ENCODE measurements at regions not wholly inside any gene's neighbourhood (a gene's known extent, or its start where the extent isn't known, plus 50 kb on each side); places are given as distances from the start of the nearest gene placed in this dataset.

DNA sequence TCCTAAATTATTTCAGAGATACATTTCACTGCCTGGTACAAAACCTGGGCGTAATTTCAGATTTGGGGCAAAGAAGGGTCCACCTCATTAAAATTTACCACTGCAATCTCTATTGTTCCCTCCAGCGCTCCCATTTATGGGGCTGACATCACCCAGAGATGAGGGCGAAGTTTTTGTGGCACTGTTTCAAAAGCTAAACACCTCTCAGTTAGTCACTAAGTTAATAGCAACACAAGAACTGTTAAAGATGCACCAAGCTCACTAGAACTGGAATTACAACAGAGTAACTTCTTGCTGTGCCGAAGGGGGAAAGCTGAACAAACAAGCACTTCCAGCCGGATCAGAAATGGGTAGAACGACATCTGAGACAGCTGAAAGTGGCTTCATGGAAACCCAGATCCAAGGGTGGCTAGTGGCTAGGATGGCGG, 179.4 kb downstream of the GATA3 start:
- Histone ChIP-seq H3K4me3 (ENCODE audit: low read length) (no peak overlapping the region), H3K4me1 (ENCODE audit: insufficient read depth, low read length) (peaks cover 9% of the 10 kb centered on the region), H3K9me3 (ENCODE audit: low read depth, low read length) (no peaks in the 10 kb centered on the region), H3K27me3 (ENCODE audit: insufficient read depth, low read length) (no peaks in the 10 kb centered on the region)

DNA sequence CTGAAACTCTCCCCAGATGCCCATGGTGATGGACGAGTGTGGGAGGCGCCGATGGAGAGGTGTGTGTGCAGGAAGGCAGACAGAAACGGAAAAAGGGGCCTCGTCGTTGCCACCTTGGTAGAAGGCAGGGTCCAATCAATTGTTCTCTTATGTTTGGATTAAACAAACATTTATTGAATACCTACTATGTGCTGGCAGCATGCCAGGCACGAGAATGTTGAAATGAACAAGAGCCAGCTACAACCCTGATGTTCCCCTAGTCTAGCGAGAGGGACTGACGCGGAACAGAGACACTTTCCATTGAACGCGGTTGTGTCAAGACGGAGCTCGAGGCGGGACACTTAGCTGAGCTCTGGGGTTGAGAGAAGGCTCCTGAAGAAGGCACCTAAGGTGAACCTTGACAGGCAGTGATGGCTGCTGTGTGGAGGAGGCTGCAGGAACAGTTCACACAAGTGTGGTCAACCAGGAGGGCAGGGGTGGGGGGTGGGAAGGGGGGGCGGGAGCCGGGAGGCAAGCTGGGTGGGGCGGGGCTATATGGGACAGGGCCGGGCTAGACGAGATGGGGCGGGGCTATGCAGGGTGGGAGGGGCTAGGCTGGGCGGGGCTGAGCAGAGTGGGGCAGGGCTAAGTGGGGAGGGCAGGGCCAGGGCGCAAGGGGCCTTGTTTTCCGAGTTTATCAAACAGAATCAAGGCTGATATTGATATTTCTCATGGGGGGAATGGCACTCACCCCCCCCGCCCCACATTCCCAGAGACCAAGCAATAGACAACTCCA, 181.0 kb downstream of the GATA3 start:
- Histone ChIP-seq H3K4me1 (ENCODE audit: insufficient read depth, low read length) (peaks cover 16% of the 10 kb centered on the region), H3K27me3 (ENCODE audit: insufficient read depth, low read length) (no peaks in the 10 kb centered on the region), H3K4me3 (ENCODE audit: low read length) (no peak overlapping the region), H3K9me3 (ENCODE audit: low read depth, low read length) (no peaks in the 10 kb centered on the region)

DNA sequence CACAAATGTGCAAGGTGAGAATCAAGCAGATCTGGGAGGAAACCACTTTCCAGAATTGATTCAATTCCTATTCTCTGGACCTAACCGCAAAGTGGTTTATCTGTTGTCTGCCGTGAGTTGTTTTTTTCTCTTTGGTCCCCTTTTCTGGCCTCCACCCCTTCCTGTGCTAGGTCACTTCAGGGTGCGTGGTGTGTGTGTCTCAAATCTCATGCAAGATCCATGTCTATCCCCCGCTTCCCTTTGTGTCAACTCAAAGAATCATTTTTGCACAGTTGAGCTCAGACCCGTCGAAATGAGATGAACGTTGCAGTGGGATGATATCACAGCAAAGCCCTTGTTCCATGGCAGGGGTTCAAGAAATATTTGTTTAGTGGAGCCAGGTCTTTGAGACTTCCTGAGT, 184.5 kb downstream of the GATA3 start:
- Histone ChIP-seq H3K27me3 (ENCODE audit: insufficient read depth, low read length) (no peaks in the 10 kb centered on the region), H3K4me3 (ENCODE audit: low read length) (no peak overlapping the region), H3K4me1 (ENCODE audit: insufficient read depth, low read length) (peaks cover 16% of the 10 kb centered on the region), H3K9me3 (ENCODE audit: low read depth, low read length) (no peaks in the 10 kb centered on the region)

DNA sequence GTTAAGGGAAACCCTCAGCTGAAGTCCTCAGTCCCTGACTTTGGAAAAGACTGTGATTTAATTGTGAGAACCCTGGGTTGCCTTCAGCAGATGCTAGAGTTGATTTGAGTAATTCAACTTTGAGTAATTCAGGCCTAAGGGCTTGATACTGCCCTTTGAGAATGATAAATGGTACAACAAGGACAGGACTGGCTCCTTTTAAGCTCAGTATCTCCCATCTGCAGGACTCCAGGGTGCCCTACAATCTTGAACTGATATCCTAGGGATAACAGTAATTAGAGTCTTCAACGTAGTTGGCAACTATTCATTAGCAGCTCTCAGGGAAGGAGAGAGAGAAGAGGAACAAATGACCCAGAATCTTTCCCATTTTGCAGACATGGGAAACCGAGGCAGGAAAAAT, 186.4 kb downstream of the GATA3 start:
- Histone ChIP-seq H3K9me3 (ENCODE audit: low read depth, low read length) (no peaks in the 10 kb centered on the region), H3K27me3 (ENCODE audit: insufficient read depth, low read length) (no peaks in the 10 kb centered on the region), H3K4me3 (ENCODE audit: low read length) (no peak overlapping the region), H3K4me1 (ENCODE audit: insufficient read depth, low read length) (peaks cover 27% of the 10 kb centered on the region)

DNA sequence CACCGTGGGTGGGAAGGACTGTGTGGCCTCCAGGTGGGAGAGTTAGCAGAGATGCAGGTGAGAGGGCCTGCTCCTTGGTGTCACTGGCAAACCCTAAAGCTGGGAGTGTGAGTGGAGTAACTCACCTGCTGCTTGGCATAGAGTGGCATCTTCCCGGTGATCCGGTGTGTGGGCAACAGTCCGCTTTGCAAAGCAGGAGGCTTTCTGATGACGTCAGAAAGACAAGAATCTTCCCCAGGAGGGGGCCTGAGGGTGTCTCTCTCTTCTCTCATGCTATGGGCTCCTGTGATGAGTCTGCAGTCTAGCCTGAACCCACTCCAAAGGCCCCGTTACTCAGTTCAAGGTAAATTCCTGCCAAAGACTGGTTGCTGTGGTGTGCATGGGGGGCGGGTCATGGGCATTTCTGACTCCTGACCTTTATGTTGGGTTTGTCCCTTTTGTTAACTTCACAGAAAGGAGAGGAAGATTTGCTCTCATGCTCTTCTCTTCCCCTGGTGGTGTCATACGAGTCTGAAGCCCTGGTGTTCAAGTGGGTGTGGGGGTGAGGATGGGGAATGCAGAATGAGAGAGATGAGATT, 187.9 kb downstream of the GATA3 start:
- Histone ChIP-seq H3K27me3 (ENCODE audit: insufficient read depth, low read length) (no peaks in the 10 kb centered on the region), H3K4me3 (ENCODE audit: low read length) (no peak overlapping the region), H3K4me1 (ENCODE audit: insufficient read depth, low read length) (peaks cover 32% of the 10 kb centered on the region), H3K9me3 (ENCODE audit: low read depth, low read length) (no peaks in the 10 kb centered on the region)

DNA sequence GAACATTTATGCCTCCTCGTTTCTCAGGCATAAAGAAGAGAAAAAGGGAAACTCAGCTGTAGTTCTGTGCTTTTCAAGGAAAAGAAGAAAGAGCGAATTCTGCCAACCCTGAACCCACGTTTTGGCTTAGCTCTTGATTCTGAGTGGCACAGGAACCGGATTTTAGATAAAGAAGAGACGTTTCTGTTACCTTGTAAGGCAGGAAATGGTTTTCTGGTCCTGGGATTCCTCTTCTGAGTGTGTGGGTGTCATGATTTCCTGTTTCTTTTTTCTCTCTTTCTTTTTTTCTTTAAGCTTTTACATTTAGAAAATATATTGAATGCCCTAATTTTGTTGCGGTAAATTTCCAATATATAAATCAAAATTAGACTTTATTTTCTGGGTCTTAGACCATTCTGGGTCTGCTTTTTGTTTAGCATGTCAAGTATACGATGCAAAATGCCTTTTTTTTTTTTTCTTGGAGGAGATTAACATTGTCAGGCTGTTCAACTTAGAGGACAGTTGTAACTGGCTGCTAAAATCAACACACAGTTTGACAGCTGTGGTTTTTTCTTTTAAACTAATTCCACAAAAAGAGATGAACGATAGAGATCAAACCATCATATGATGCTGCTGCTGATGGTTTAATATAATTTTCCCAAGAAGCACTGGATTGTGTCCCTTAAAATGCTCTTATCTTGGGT, 190.8 kb downstream of the GATA3 start:
- Histone ChIP-seq H3K27me3 (ENCODE audit: insufficient read depth, low read length) (no peaks in the 10 kb centered on the region), H3K9me3 (ENCODE audit: low read depth, low read length) (no peaks in the 10 kb centered on the region), H3K4me1 (ENCODE audit: insufficient read depth, low read length) (peaks cover 16% of the 10 kb centered on the region), H3K4me3 (ENCODE audit: low read length) (no peak overlapping the region)

DNA sequence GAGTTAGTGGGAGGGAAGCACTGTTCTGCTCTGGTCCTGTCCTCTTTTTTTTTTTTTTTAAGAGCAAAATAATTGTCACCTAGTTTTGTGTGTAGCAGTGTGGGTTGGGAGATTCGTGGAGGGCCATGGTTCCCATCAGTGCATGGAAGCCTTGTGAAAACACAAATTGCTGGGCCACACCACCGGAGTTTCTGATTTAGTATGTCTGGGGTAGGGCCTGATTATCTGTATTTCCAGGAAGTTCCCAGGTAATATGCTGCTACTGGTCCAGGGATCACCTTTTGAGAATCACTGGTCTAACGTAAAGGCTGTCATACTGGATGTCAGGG, 191.3 kb downstream of the GATA3 start:
- Histone ChIP-seq H3K4me1 (ENCODE audit: insufficient read depth, low read length) (peaks cover 16% of the 10 kb centered on the region), H3K4me3 (ENCODE audit: low read length) (no peak overlapping the region), H3K27me3 (ENCODE audit: insufficient read depth, low read length) (no peaks in the 10 kb centered on the region), H3K9me3 (ENCODE audit: low read depth, low read length) (no peaks in the 10 kb centered on the region)

DNA sequence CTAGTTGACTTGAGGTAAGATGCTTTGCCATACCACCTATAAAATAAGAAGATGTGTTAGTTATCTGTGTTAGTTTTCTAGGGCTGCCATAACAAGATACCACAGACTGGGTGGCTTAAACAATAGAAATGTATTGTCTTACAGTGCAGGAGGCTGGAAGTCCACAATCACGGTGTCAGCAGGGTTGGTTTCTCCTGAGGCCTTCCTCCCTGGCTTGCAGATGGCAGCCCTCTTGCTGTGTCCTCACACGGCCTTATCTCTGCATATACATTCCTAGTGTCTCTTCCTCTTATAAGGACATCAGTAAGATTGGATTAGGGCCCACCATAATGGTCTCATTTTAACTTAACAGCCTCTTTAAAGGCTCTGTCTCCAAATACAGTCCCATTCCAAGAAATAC, 192.1 kb downstream of the GATA3 start:
- H3K4me3 ChIP-seq (ENCODE audit: low read length): no peak overlapping the region
- peaks cover 16% of the 10 kb centered on the region for H3K4me1 ChIP-seq (ENCODE audit: insufficient read depth, low read length)
- no peaks in the 10 kb centered on the region for H3K27me3 ChIP-seq (ENCODE audit: insufficient read depth, low read length)
- no peaks in the 10 kb centered on the region for H3K9me3 ChIP-seq (ENCODE audit: low read depth, low read length)

DNA sequence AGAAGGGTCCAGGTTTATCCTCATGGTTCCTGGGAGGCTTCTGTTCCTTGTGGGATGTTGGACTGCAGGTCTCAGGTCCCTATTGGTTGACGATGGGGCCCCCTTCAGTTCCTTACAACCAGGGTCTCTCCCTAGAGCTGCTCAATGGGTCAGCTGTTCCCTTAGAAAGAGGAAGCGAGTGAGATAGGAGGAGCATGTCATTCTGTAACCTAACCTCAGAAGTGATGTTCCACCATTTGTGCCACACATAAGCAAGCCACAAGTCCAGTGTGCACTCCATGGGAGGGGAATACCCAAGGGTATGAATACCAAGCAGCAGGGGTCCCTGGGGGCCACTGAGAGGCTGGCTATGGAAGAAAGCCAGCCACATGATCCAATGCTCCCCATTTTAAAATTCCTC, 192.7 kb downstream of the GATA3 start:
- Histone ChIP-seq H3K27me3 (ENCODE audit: insufficient read depth, low read length) (no peaks in the 10 kb centered on the region), H3K9me3 (ENCODE audit: low read depth, low read length) (no peaks in the 10 kb centered on the region), H3K4me1 (ENCODE audit: insufficient read depth, low read length) (peaks cover 16% of the 10 kb centered on the region), H3K4me3 (ENCODE audit: low read length) (no peak overlapping the region)

DNA sequence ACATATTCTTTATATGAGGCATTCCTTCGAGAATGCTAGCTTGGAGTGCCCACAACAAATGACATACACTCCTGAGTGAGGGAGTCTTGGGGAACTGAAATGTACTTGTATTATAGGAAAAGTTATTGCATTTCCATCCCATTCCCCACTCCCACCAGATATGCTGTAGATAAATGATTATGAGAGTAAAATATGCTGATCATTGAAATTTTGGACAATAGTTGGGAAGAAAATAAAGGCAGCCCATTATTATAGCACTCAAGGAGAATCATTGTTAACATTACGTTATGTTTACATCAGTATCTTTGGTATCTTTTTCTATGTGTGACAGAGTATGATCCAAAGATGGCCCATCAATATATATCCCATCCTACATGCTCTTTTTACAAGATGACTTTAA, 194.4 kb downstream of the GATA3 start:
- Histone ChIP-seq H3K4me1 (ENCODE audit: insufficient read depth, low read length) (peaks cover 16% of the 10 kb centered on the region), H3K9me3 (ENCODE audit: low read depth, low read length) (no peaks in the 10 kb centered on the region), H3K27me3 (ENCODE audit: insufficient read depth, low read length) (no peaks in the 10 kb centered on the region), H3K4me3 (ENCODE audit: low read length) (no peak overlapping the region)

DNA sequence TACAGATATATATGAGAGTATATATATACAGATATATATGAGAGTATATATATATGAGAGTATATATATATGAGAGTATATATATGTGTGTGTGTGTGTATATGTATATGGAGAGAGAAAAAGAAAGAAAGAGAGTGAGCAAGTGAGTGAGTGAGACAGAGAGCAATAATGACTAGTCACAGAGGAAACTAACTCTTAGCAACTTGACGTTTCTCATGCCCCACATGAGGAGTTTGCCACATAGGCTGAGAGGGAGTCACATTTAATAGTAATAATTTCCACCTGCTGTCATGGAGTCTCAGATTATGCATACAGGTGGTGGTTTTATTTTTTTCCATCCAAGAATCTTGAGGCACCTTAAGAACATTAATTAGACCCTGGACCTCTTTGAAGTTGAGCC, 199.9 kb downstream of the GATA3 start:
- Histone ChIP-seq H3K9me3 (ENCODE audit: low read depth, low read length) (no peaks in the 10 kb centered on the region), H3K27me3 (ENCODE audit: insufficient read depth, low read length) (no peaks in the 10 kb centered on the region), H3K4me1 (ENCODE audit: insufficient read depth, low read length) (no peaks in the 10 kb centered on the region), H3K4me3 (ENCODE audit: low read length) (no peak overlapping the region)

DNA sequence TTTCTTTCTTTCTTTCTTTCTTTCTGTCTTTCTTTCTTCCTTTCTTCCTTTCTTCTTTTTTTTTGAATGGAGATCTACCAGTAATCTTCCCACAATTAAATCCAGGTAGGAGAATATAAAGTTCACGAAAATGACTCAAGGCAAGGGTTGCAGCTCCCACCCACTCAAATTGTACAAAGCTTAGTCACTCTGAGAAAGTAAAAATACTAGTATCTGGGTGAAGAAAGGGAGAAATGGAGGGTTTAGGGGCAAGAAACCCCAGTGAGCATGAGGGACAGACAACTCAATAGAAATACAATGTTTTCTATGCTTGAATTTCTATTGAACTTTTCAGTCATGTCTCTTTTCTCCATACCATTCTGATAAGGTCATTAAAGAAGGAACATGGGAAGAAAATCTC, 200.8 kb downstream of the GATA3 start:
- no peaks in the 10 kb centered on the region for H3K4me1 ChIP-seq (ENCODE audit: insufficient read depth, low read length)
- no peaks in the 10 kb centered on the region for H3K27me3 ChIP-seq (ENCODE audit: insufficient read depth, low read length)
- H3K9me3 ChIP-seq (ENCODE audit: low read depth, low read length): no peaks in the 10 kb centered on the region
- H3K4me3 ChIP-seq (ENCODE audit: low read length): no peak overlapping the region

DNA sequence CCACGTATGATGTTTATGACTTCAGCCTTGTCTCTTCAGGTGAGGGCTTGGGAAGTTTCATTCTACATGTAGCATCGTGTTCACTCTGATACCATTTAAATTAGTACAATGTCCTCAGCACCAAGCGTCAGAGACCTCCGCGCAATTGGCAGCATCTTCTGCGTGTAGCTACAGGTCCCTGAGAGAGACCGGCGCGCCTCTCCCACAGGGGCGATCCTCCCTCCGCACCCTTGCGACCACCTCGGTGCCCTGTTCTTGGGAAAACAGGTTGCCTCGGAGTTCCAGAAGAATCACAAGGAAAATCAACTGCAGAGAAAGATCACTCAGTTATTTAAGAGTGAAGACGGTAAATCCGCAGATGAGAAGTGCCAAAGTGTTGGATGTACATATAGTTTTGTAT, 206.2 kb downstream of the GATA3 start:
- no peaks in the 10 kb centered on the region for H3K4me1 ChIP-seq (ENCODE audit: insufficient read depth, low read length)
- H3K9me3 ChIP-seq (ENCODE audit: low read depth, low read length): no peaks in the 10 kb centered on the region
- no peak overlapping the region for H3K4me3 ChIP-seq (ENCODE audit: low read length)
- H3K27me3 ChIP-seq (ENCODE audit: insufficient read depth, low read length): no peaks in the 10 kb centered on the region

DNA sequence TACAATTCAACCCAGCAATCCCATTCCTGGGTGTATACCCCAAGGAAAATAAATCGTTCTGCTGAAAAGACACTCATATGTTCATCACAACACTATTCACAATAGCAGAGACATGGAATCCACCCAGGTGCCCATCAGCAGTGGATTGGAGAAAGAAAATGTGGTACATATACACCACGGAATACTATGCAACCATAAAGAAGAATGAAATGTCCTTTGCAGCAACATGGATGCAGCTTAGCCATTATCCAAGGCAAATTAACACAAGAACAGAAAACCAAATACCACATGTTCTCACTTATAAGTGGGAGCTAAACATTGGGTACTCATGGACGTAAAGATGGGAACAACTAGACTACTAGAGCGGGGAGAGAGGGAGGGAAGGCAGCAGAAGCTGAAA, 207.8 kb downstream of the GATA3 start:
- Histone ChIP-seq H3K4me3 (ENCODE audit: low read length) (no peak overlapping the region), H3K4me1 (ENCODE audit: insufficient read depth, low read length) (no peaks in the 10 kb centered on the region), H3K9me3 (ENCODE audit: low read depth, low read length) (no peaks in the 10 kb centered on the region), H3K27me3 (ENCODE audit: insufficient read depth, low read length) (no peaks in the 10 kb centered on the region)

DNA sequence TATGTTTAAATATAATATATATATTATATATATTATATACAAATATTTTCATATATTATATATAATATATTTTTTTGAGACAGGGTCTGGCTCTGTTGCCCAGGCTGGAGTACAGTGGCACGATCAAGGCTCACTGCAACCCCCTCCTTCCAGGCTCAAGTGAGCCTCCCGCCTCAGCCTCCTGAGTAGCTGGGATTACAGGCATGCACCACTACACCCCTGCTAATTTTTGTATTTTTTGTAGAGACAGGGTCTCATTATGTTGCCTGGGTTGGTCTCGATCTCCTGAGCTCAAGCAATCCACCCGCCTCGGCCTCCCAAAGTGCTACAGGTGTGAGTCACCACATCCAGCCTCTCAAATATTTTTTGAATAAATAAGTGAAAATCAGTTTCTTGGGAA, 215.5 kb downstream of the GATA3 start:
- H3K4me1 ChIP-seq (ENCODE audit: insufficient read depth, low read length): no peaks in the 10 kb centered on the region
- no peak overlapping the region for H3K4me3 ChIP-seq (ENCODE audit: low read length)
- H3K27me3 ChIP-seq (ENCODE audit: insufficient read depth, low read length): no peaks in the 10 kb centered on the region
- H3K9me3 ChIP-seq (ENCODE audit: low read depth, low read length): no peaks in the 10 kb centered on the region

Data from mononuclear cell (primary cell).